SU-DHL-6 (cell line): ENCODE measurements at regions not wholly inside any gene's neighbourhood (a gene's known extent, or its start where the extent isn't known, plus 50 kb on each side); places are given as distances from the start of the nearest gene placed in this dataset.

ENCODE experiments used
- H2AFZ ChIP-seq: fragments of 200-600 bp; sonication (generic); 2 replicates; pipeline ENCODE4 v1.6.1; 2014; ENCODE audit warnings: low read depth, mild to moderate bottlenecking, moderate library complexity, mixed read lengths, antibody characterized with exemption, low read length; ENCODE audit not compliant: severe bottlenecking
- H3F3A ChIP-seq: fragments of 200-600 bp; shearing (Covaris generic); 2 replicates; pipeline ENCODE4 v1.6.0; 2016; ENCODE audit warnings: antibody characterized with exemption, mild to moderate bottlenecking; ENCODE audit not compliant: insufficient read depth
- H3K27ac ChIP-seq: fragments of 200-600 bp; sonication (generic); 2 replicates; pipeline ENCODE4 v1.5.1; 2016; ENCODE audit warnings: low read depth, mild to moderate bottlenecking, low read length, moderate library complexity, mixed read lengths
- H3K27me3 ChIP-seq: fragments of 200-600 bp; sonication (generic), shearing (Covaris generic); 2 replicates; pipeline ENCODE4 v1.6.0; 2014; ENCODE audit warnings: mild to moderate bottlenecking, low read length
- H3K36me3 ChIP-seq: fragments of 200-600 bp; sonication (generic); 2 replicates; pipeline ENCODE4 v1.6.1; 2014; ENCODE audit warnings: mild to moderate bottlenecking, low read length, mixed read lengths
- H3K4me2 ChIP-seq: fragments of 300-600, 200-600 bp; shearing (Covaris generic), sonication (generic); 2 replicates; pipeline ENCODE4 v1.6.0; 2014; ENCODE audit warnings: low read length, low read depth, mild to moderate bottlenecking; ENCODE audit not compliant: poor library complexity, severe bottlenecking
- H3K4me3 ChIP-seq: fragments of 200-600 bp; sonication (generic); 2 replicates; pipeline ENCODE4 v1.5.1; 2014; ENCODE audit warnings: antibody characterized with exemption, low read length, mild to moderate bottlenecking, mixed read lengths; ENCODE audit not compliant: insufficient read depth, poor library complexity, severe bottlenecking
- H3K79me2 ChIP-seq: fragments of 200-600 bp; sonication (generic); 2 replicates; pipeline ENCODE4 v1.6.1; 2014; ENCODE audit warnings: mild to moderate bottlenecking, low read length, moderate library complexity; ENCODE audit not compliant: insufficient read depth
- H3K9ac ChIP-seq: fragments of 200-600 bp; sonication (generic); 2 replicates; pipeline ENCODE4 v1.7.0; 2014; ENCODE audit warnings: mild to moderate bottlenecking, low read length
- H3K9me2 ChIP-seq: fragments of 200-600 bp; sonication (generic); replicated peaks from 2 replicates; pipeline ENCODE4 v1.6.1; 2014; ENCODE audit warnings: low read length; ENCODE audit not compliant: insufficient read depth
- H3K9me3 ChIP-seq: fragments of 200-600 bp; sonication (generic); 2 replicates; pipeline ENCODE4 v1.6.1; 2014; ENCODE audit warnings: low read length, mixed read lengths; ENCODE audit not compliant: insufficient read depth
- H4K20me1 ChIP-seq: fragments of 200-600 bp; sonication (generic); 2 replicates; pipeline ENCODE4 v1.6.1; 2014; ENCODE audit warnings: low read depth, mild to moderate bottlenecking, antibody characterized with exemption, low read length, moderate library complexity, mixed read lengths
- CTCF ChIP-seq: fragments of 200-600 bp; sonication (generic); IDR thresholded peaks from one replicate; pipeline ENCODE4 v1.5.1; 2017; ENCODE audit warnings: antibody characterized with exemption, mild to moderate bottlenecking, low read length, moderate library complexity; ENCODE audit not compliant: insufficient read depth, poor library complexity, severe bottlenecking
- EZH2phosphoT487 ChIP-seq: fragments of 200-600 bp; sonication (generic), shearing (Covaris generic); conservative IDR thresholded peaks from 2 replicates; pipeline ENCODE4 v1.6.1; 2018; ENCODE audit warnings: mild to moderate bottlenecking, antibody characterized with exemption, low read length, moderate library complexity, mixed read lengths

DNA sequence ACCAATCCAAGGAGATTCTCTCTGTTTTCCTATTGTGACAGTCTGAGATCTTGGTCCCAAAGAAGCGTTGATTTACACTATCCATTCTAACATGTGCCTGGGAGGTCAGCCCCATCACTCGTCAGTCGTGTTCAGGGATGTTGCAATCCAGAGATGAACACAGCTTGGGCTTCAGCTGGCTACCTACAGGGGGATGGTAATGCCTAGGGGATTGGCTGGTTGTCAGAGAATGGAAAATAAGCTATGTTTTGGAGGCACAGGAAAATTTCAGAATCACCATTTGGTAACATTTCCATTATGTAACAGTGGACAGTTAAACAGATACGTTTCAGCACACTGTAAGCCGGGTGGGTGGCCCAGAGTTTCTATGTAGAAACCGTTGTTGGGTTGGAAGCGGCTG is 147.1 kb upstream of the RALGAPA2 start:
- H3K27me3 ChIP-seq = no peaks in the 10 kb centered on the region
- H2AFZ ChIP-seq = no peak overlapping the region
- H3F3A ChIP-seq = no peaks in the 10 kb centered on the region
- no peaks in the 10 kb centered on the region for H4K20me1 ChIP-seq
- no peak overlapping the region for H3K27ac ChIP-seq
- TF ChIP-seq CTCF (no peak), EZH2phosphoT487 (no peak)
- no peak overlapping the region for H3K4me3 ChIP-seq
- no peak overlapping the region for H3K9ac ChIP-seq
- no peaks in the 10 kb centered on the region for H3K36me3 ChIP-seq
- H3K4me2 ChIP-seq = no peak overlapping the region
- no peaks in the 10 kb centered on the region for H3K79me2 ChIP-seq
- H3K9me3 ChIP-seq = no peaks in the 10 kb centered on the region
- no peaks in the 10 kb centered on the region for H3K9me2 ChIP-seq

GRCh38 chr20:20856956-20857355 is 144.5 kb upstream of the RALGAPA2 start:
- TF ChIP-seq CTCF (no peak), EZH2phosphoT487 (no peak)
- Histone ChIP-seq H3K9me3 (no peaks in the 10 kb centered on the region), H3F3A (no peaks in the 10 kb centered on the region), H3K27me3 (no peaks in the 10 kb centered on the region), H2AFZ (no peak overlapping the region), H3K9me2 (no peaks in the 10 kb centered on the region), H3K79me2 (no peaks in the 10 kb centered on the region), H3K4me3 (no peak overlapping the region), H3K36me3 (no peaks in the 10 kb centered on the region), H3K4me2 (no peak overlapping the region), H3K9ac (no peak overlapping the region), H3K27ac (no peak overlapping the region), H4K20me1 (no peaks in the 10 kb centered on the region)

- H3K27me3 ChIP-seq = no peaks in the 10 kb centered on the region
- H4K20me1 ChIP-seq = no peaks in the 10 kb centered on the region
- H3K79me2 ChIP-seq = no peaks in the 10 kb centered on the region
- H3K36me3 ChIP-seq = no peaks in the 10 kb centered on the region
- no peaks in the 10 kb centered on the region for H3K9me2 ChIP-seq
- no peak overlapping the region for H3K9ac ChIP-seq
- no peaks in the 10 kb centered on the region for H3F3A ChIP-seq
- H2AFZ ChIP-seq = no peak overlapping the region
- H3K4me3 ChIP-seq = no peak overlapping the region
- H3K9me3 ChIP-seq = no peaks in the 10 kb centered on the region
- H3K27ac ChIP-seq = no peak overlapping the region
- no peak overlapping the region for H3K4me2 ChIP-seq
- TF ChIP-seq CTCF (no peak), EZH2phosphoT487 (no peak)
Measured at GRCh38 chr20:20856306-20856705, 143.9 kb upstream of the RALGAPA2 start.

DNA sequence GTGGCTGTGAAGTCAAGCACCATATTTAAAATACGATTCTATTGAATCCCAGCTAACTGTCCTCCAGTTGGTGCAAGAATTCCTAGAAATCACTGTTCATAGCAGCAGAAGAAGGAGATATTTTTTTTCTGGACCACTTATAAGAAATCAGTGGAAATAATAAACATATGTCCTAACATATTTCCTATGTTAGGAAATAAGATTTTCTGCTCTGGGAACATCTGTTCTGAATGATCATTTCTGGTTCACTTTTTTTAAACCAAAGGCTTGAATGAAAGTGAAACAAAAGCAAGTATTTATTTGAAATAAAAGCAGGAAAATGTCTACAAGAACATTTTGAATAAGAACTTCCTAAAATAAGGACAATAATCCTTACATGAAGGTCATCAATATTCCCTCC is 138.9 kb upstream of the RALGAPA2 start:
- Histone ChIP-seq H3K4me2 (no peak overlapping the region), H3K27ac (no peak overlapping the region), H2AFZ (no peak overlapping the region), H3F3A (no peaks in the 10 kb centered on the region), H3K9ac (no peak overlapping the region), H3K27me3 (no peaks in the 10 kb centered on the region), H3K4me3 (no peak overlapping the region), H4K20me1 (no peaks in the 10 kb centered on the region), H3K79me2 (no peaks in the 10 kb centered on the region), H3K9me2 (no peaks in the 10 kb centered on the region), H3K36me3 (no peaks in the 10 kb centered on the region), H3K9me3 (no peaks in the 10 kb centered on the region)
- TF ChIP-seq EZH2phosphoT487 (no peak), CTCF (no peak)
